ENCODE measurements at regions not wholly inside any gene's neighbourhood (a gene's known extent, or its start where the extent isn't known, plus 50 kb on each side); places are given as distances from the start of the nearest gene placed in this dataset.

DNA sequence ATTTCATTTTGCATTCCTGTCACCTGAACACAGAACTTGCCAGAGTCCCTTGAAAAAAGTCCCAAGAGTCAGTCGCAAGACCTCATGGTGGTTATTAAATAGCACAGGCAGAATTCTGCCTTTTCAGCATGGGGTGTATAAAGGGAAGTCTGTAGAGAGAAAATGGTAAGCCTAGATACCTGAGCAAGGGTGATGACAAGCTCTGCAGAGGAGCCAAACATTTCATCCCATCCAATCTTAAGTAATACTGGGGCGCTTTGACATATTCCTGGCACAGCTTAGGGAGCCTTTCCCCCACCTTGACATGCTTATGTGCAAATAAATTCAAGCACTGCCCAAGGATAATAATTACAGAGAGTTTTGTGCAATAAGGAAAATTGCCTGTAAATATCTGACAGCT, 213.0 kb downstream of the INHBA start:
- TF ChIP-seq, protein P1, sequence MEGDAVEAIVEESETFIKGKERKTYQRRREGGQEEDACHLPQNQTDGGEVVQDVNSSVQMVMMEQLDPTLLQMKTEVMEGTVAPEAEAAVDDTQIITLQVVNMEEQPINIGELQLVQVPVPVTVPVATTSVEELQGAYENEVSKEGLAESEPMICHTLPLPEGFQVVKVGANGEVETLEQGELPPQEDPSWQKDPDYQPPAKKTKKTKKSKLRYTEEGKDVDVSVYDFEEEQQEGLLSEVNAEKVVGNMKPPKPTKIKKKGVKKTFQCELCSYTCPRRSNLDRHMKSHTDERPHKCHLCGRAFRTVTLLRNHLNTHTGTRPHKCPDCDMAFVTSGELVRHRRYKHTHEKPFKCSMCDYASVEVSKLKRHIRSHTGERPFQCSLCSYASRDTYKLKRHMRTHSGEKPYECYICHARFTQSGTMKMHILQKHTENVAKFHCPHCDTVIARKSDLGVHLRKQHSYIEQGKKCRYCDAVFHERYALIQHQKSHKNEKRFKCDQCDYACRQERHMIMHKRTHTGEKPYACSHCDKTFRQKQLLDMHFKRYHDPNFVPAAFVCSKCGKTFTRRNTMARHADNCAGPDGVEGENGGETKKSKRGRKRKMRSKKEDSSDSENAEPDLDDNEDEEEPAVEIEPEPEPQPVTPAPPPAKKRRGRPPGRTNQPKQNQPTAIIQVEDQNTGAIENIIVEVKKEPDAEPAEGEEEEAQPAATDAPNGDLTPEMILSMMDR (IDR thresholded peaks at IDR 0.05; ENCODE audit: low read depth, low read length): no peak

DNA sequence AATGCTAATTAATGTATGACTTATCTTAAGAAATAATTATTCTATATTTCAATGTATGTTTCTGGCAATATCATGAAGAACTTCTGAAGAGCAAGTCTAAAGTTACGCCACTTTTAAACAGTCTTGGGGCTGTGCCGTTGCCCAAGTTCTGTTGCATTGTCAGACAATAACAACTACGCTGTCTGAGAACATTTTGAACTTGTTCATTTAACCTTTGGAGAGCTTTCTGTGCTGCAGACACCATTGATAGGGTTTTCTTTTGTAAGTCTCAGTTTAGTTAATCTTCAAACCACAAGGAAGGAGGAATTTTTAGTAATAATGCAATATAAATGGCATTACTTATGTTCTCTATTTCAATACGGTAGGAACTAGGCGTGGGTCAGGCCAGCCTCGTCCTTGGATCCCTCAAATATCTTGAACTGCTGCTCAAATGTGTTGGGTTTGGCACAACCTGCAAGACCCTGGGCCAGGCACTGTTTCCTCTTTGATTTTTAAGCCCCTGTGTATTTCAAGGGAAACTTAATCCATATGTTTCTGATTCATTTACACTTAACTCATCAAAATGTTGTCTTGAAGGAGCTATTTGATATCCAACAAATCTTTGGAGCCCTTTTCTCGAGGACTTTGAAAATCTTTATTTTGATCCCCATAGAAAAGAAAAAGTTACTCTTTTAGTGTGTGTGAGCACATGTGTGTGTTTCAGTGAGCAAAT, 215.5 kb downstream of the INHBA start:
- TF ChIP-seq, protein P1 (IDR thresholded peaks at IDR 0.05; ENCODE audit: low read depth, low read length): no peak

More for the DNA sequence above, 213.0 kb downstream of the INHBA start:
- no peak overlapping the region for H3K4me3 ChIP-seq (ENCODE audit: low read depth, low read length)

DNA sequence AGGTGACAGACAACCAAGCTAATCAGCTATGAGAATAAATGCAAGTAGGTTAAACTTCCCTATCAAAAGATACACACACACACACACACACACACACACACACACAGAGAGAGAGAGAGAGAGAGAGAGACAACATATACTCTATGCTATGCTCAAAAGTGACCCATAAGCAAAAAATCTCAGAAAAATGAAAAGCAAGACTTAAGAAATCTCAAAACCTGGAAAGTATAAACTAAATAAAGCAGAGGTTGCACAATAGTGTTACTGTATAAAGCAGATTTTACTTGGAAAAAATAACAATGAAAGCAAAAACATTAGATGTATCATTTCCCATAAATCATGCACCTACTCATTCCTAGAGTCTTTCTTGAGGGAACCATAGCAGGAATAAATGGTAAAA, 221.5 kb downstream of the INHBA start:
- no peak overlapping the region for H3K4me3 ChIP-seq (ENCODE audit: low read depth, low read length)
- TF ChIP-seq, protein P1 (IDR thresholded peaks at IDR 0.05; ENCODE audit: low read depth, low read length): no peak

More for the DNA sequence above, 215.5 kb downstream of the INHBA start:
- H3K4me3 ChIP-seq (ENCODE audit: low read depth, low read length): no peak overlapping the region

DNA sequence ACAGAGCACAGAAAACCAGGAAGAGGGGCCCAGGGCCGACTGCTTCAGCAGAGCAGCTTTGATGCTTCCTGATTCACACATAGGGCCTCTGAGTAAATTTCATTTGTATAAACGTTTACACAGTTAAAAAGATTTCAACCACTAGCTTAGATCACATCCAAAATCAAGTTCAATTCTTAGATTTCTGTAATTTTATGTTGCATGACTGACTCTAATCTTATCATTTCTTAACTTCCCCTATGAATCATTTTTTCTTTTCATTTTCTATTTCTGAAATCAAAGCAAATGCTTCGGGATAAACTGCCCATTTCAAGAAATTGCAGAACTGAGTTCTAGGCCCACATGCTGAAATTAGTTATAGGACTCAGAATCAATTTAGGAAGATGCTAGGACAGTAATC, 224.7 kb downstream of the INHBA start:
- TF ChIP-seq, protein P1 (IDR thresholded peaks at IDR 0.05; ENCODE audit: low read depth, low read length): no peak
- no peak overlapping the region for H3K4me3 ChIP-seq (ENCODE audit: low read depth, low read length)

DNA sequence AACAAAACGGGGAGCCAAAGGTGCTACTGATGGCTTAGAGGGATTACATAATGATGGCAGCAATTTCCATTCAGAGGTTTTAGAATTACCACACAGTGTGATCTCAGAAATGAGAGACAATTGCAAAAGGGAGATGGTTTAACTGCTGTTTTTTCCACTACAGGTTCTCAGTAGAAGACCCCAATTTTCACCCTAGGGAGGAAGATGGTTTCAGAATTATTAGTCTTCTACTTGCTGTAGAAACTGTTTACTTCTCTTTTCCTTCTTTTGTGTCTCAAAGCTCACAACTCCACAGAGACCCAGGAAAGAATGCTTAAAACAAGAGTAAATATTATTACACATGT, 226.5 kb downstream of the INHBA start:
- no peak overlapping the region for H3K4me3 ChIP-seq (ENCODE audit: low read depth, low read length)
- TF ChIP-seq, protein P1 (IDR thresholded peaks at IDR 0.05; ENCODE audit: low read depth, low read length): no peak

DNA sequence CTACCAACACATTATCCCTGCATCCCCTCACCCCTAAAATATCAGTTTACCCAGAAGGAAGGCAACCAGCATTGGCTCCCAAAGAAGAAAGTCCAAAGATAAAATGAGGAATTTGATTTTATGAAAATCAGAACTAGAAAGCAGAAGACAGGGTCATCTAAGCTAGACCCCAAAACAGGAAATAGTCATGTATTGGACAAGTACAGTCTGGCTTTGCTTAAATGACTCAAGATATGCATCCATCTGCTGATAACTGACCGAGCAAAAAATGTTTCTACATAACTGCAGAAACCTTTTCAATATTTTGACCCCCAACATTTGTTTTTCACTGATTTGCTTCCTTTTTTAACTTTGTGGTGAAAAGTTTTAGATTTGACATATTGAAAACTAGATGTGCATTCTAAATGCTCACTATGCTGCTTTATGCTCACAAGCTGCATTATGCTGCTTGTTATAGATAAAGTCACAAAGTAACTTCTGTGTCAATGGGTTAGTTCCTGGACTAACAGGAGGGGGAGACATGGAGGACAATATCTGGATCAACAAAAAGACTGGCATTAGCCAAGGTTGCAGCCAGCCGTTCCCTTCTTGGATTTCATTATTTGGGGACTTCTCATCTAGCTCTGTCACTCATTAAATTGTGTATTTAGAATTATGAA, 227.0 kb downstream of the INHBA start:
- no peak overlapping the region for H3K4me3 ChIP-seq (ENCODE audit: low read depth, low read length)
- TF ChIP-seq, protein P1 (IDR thresholded peaks at IDR 0.05; ENCODE audit: low read depth, low read length): no peak

DNA sequence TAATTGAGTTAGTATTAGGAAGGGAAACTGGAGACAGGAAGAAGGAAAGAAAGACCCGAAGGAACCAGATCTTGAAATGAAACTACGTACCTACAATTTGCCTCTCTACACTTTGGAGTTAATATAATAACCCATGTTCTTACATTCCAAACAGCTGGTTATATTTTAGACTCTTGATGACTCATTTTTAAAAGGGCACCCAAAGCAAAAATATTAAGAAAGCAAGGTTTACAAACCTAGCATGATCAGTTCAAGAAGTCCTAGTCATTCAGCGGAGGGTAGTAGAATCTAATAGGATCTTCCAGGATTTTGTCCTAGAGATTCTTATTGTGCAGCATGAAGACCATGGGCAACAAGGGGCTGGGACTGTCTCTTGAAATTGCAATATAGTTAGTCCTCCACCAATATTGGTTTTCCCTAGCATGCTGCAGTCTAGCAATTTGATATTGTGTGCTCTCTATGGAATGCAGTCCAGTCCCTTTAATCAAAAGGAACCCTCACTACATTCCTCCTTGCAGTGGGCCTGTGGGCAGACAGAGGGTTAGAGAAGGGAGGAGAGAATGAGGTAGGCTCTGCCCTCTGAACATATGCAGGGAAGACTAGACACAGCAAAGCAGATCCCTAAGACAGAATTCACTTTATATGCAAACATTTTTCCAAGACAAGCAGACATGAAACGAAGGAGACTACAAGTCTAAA, 230.3 kb downstream of the INHBA start:
- H3K4me3 ChIP-seq (ENCODE audit: low read depth, low read length): no peak overlapping the region
- TF ChIP-seq, protein P1 (IDR thresholded peaks at IDR 0.05; ENCODE audit: low read depth, low read length): no peak

Measured in WI38 (cell line).